ENCODE measurements at regions not wholly inside any gene's neighbourhood (a gene's known extent, or its start where the extent isn't known, plus 50 kb on each side); places are given as distances from the start of the nearest gene placed in this dataset.

GRCh38 chr6:16939351-16939750, 162.5 kb upstream of the STMND1 start:
- no peak for TF ChIP-seq CTCF (IDR thresholded peaks at IDR 0.05; ENCODE audit: extremely low read depth in 1 of 2, insufficient read depth in 1 of 2, low read depth in 1 of 2, low read length in 2 of 2)
- TF ChIP-seq POLR2A (IDR thresholded peaks at IDR 0.05; ENCODE audit: low read depth, low read length), result no peak
- no peak for TF ChIP-seq EZH2 (IDR thresholded peaks at IDR 0.05; ENCODE audit: borderline replicate concordance, low read depth, low read length, severe bottlenecking)
- TF ChIP-seq MAX (IDR thresholded peaks at IDR 0.05; ENCODE audit: insufficient read depth, insufficient read length), result no peak
- TF ChIP-seq MYC (IDR thresholded peaks at IDR 0.05; ENCODE audit: low read depth, low read length), result no peak
- no peak for TF ChIP-seq POLR2AphosphoS5 (IDR thresholded peaks at IDR 0.05; ENCODE audit: insufficient read depth, low read depth, low read length)
- TF ChIP-seq FOS (IDR thresholded peaks at IDR 0.05; ENCODE audit: borderline replicate concordance, insufficient read depth, low read length), result no peak
- no peak for TF ChIP-seq GATA2 (IDR thresholded peaks at IDR 0.05; ENCODE audit: insufficient read depth, insufficient read length, low read depth, low read length)

Data from endothelial cell of umbilical vein (primary cell).